ENCODE measurements at regions not wholly inside any gene's neighbourhood (a gene's known extent, or its start where the extent isn't known, plus 50 kb on each side); places are given as distances from the start of the nearest gene placed in this dataset.
"Not testable (repeated sequence)": the region's sequence is repeated elsewhere in the genome, so short reads cannot be mapped to it uniquely, and the experiment has no call there.

DNA sequence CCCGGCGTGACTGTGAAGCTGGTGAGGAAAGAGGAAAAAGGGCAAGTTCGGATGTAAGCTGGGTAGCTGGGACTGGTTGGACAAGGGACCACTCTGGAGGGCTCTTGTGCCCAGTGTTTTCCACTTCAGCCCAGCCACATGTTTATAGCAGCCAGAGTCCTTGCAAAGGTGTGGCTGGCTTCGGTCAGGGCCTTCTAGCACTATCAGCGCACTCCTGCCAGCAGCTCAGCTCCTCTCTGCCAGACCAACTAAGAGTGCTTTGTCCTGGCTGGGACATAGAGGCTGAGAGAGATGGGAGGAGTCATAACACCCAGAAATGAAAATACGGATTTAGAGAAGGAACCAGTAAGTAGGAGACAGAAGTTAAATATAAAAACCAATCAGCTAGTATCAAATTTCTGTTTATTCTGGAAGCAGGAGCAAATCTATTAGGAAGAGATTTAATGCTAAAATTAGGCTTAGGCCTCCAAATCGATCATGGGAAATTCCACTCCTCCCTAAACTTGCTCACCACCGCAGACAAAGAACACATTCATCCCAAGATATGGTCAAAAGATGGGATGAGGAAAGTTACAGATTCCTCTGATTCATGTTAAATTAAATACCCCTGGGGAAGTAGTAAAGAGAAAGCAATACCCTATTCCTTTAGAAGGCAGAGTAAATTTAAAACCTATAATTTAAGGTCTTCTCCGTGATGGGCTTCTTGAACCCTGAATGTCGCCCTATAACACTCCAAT, 135.0 kb downstream of the RALA start:
- DNase-seq: no peak

DNA sequence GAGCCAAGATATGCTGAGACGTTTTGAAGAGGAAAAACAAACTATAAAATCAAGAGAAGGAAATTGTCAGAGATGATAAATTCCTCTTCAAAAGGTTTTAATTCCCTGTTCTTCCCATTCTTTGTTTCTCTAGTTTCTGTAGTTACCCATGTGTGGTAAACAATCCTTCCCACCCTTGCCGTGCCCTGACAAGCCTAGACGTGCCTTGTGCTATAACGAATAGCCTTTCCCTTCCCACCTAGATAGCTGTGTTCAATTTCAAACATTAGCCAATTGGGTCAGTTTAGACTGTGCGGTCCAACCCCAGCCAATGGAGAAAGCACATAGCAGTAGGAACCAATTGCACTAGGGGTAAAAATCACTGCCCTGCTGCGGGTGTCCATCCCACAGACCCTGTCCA, 138.1 kb downstream of the RALA start:
- DNase-seq: peak; percentile 78

DNA sequence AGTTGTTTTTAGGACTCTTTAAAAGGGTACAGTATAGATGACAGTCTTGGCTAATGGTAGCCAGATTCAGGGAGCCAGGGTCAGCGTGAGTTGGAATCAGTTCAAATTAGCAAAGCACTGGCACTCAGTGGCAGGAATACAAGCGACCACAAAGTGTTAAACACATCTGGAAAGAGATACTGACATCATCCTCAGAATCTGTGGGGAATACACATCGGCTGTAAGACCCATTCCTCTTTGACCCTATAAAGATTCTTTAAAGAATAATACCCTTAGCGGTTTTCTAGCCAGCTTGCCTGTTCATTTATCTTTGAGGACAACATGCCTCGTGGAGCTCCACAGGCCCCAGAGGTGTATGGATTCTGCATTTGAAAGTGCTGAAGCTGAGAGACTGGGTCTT, 139.1 kb downstream of the RALA start:
- not testable (repeated sequence) for DNase-seq

DNA sequence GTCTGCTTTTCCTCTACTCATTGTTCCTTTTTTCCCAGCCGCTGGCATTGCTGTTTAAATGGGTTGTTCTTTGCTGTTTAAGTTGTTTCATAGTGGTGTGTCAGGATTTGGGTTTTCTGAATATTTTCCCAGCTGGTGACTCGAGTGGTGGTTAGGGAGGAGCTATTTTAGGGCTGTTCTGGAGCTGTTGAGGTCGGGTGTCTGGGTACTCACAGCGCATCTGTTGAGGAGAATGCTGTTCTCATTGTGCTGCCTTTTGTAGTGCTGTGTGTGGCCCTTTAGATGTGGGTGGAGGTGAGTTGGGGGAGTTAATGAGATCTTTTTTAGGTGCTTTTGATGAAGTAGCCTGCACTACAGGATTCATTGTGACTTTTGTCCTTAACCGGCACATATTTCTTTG, 139.5 kb downstream of the RALA start:
- peak; percentile 12 for DNase-seq

DNA sequence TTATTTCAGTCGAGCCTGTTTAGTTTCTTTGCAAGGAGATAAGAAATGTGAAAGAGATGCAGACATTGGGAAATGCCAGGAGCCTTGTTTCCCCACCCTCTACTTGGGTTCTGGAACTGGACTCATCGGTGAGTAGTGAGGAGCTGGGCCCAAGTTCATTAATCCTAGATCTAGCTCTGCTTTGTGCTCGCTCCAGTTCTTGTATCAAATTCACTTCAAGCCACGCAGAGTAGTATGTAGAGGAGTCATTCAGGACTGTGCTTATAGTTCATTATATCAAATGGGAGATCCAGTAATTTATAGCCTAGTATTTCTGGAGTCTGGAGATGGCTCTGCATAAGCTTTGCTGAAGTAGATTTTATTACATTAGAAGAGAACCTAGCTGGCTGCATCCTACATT, 142.5 kb downstream of the RALA start:
- not testable (repeated sequence) for DNase-seq

DNA sequence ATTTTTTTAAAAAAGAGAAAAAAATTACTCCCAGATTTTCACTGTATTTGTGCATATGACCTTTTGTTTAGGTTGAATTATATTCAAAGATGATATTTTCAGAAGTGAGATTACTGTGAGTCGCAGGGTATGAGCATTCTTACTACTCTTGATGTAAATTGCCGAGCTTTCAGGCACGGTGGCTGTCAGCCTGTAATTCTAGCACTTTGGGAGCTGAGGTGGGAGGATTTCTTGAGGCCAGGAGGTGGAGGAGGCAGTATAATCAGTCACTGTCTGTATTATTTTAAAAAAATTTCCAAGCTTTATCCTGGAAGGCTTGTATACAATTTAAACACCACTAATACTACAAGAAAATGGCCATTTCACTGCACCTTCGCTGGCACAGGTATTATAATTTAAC, 145.1 kb downstream of the RALA start:
- DNase-seq: not testable (repeated sequence)

DNA sequence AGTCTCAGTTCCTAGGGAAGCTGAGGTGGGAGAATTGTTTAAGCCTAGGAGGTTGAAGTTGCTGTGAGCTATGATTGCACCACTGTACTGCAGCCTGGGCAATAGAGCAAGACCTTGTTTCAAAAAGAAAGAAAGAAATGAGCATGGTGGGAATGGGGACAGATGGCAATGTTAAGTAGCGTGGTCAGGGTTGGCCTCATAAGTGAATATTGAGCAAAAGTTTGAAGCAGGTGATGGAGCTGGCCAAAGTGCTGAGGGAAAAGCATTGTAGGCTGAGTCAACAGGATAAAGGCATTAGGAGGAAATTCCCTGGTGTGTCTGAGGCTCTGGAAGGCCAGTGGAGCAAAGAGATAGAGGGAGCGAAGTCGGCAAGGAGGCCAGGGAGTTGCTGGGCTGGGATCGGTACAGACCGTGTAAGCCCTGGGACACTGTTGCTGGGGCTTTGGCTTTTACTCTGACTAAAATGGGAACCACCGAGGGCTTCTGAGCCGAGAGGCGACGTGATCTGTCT, 151.0 kb downstream of the RALA start:
- DNase-seq: not testable (repeated sequence)

DNA sequence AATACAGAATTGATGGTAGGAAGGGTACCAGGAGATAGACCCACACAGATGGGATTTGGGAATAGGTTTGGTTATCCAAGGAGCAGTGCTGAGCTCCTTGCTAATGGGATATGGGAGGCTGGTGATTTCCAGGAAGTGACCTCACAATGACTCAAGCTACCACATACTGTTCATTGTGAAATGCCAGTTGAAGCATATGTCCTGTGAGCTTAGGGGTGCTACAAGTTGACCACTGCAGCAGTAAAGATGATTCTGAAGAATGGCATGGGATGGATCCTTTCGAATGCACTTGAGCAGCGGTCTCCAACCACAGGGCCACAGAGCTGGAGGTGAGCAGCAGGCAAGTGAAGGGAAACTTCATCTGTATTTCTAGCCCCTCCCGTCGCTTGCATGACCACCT, 158.2 kb downstream of the RALA start:
- DNase-seq: not testable (repeated sequence)

DNA sequence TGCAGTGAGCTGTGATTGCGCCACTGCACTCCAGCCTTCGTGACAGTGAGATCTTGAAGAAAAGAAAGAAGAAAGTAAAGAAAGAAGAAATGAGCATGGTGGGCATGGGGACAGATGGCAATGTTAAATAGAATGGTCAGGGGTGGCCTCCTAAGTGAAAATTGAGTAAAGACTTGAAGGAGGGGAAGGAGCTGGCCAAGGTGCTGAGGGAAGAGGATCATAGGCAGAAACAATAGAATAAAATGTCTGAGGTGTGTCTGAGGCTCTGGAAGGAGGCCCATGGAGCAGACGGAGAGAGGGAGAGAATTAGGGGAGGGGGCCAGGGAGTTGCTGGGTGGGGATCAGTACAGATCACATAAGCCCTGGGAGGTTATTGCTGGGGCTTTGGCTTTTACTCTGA, 163.1 kb downstream of the RALA start:
- DNase-seq: not testable (repeated sequence)

DNA sequence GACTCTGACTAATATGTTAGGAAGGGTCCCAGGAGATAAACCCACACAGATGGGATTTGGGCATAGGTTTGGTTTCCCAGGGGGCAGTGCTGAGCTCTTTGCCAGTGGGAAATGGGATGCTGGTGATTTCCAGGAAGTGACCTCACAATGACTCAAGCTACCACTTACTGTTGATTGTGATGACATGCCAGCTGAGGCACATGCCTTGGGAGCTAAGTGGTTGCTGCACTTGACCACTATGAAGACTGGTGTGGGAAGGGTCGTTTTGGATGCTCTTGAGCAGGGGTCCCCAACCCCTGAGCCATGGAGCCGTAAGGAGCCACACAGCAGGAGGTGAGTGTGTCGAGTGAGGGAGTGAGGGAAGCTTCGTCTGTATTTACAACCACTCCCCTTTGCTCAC, 159.0 kb upstream of the CDK13 start:
- not testable (repeated sequence) for DNase-seq

DNA sequence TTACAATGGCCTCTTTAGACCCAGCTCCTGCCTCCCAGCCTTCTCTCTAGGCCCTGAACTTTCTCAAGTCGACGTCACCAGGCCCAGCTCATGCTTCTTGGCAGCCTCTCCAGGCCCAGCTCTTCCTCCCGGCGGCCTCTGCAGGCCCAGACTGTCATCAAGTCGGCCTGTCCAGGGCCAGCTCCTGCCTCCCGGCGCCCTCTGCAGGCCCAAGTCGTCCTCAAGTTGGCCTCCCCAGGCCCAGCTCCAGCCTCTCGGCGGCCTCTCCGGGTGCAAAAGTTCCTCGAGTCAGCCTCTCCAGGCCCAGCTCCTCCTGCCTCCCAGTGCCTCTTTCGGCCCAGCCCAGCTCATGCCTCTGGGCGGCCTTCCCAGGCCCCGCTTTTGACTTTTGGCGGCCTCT, 158.1 kb upstream of the CDK13 start:
- DNase-seq: peak; percentile 6

DNA sequence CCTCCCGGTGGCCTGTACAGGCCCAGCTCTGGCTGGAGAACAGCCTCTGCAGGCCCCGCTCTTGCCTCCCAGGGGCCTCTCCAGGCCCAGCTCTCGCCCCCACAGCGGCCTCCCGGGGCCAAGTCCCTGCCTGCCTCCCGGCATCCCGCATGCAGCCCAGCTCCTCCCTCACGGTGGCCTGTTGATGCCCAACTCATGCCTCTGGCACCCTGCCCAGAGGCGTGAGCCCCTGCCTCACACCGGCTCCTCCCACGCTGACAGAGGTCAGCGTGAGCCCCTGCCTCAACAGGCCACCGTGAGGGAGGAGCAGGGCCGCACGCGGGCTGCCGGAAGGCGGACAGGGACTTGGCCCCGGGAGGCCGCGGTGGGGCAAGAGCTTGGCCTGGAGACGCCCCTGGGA, 157.0 kb upstream of the CDK13 start:
- not testable (repeated sequence) for DNase-seq

DNA sequence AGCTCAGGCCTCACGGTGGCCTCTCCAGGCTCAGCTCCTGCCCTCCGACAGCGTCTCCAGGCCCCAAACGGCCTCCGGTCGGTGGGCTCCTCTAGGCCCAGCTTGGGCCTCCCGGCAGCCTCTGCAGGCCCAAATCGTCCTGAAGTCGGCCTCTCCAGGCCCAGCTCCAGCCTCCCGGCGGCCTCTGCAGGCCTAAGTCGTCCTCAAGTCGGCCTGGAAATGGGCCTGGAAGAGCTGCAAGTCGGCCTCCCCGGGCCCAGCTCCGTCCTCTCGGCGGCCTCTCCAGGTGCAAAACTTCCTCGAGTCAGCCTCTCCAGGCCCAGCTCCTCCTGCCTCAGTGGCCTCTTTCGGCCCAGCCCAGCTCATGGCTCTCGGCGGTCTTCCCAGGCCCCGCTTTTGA, 156.2 kb upstream of the CDK13 start:
- DNase-seq: not testable (repeated sequence)

DNA sequence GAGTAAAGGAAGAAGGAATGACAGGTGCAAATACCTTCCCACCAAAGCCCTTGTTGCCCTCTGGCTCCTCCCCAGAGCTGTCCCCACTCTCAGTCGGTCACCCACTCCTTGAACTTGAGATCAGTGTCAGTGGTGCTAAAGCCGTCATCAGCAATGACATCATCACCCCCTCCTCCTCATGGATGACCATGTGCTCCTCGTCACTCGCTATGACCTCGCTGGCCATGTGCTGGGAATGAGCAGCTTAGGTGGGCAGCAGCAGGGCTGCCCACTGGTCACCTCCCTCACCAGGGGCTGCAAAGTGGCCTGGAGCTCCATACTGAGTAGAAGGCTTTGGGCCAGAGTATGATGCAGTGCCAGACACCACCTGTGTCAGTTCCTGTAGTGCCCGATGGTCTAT, 153.1 kb upstream of the CDK13 start:
- not testable (repeated sequence) for DNase-seq

DNA sequence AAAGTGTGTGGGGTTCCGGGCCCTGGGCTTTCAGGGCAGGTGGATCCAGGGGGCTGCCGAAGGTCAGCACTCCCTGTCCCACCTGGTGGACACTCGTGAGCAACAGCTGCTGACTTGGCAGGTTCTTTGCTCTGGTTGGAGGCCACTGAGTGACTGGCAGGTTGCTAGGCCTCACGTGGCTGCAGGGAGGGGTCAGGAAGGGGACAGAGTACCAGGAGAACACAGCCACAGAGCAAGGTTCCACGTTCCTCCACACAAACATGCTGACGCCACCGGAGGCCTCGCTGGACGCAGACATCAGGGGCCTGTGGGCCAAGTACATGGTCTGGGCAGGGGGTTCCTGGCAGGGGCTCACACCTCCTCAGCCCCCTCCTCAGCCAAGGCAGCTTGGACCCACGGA, 152.0 kb upstream of the CDK13 start:
- not testable (repeated sequence) for DNase-seq

DNA sequence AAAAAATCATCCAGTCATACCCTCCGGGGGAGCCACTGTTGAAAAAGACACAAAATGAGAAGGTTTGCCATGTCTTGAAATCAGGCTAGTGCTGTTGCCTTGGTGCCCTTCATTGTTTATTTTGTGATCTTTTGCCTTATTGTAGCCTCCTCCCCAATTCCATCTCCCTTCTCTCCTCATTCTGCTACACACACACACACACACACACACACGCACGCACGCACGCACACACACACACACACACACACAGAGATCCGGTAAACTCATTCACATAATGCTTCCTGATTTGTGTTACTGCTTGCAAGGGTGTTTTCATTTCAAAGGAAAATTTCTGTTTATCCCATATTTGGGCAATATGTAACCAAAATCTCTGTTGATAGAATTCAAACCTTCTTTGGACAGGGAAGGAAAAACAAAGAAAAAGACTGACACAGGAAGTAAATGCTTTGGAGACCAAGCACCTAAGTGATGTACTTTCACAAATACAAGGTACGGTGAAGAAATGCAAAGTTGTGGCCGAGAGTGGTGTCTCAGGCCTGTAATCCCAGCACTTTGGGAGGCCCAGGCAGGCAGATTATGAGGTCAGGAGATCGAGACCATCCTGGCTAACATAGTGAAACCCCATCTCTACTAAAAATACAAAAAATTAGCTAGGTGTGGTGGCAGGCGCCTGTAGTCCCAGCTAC, 141.1 kb upstream of the CDK13 start:
- no peak for DNase-seq

DNA sequence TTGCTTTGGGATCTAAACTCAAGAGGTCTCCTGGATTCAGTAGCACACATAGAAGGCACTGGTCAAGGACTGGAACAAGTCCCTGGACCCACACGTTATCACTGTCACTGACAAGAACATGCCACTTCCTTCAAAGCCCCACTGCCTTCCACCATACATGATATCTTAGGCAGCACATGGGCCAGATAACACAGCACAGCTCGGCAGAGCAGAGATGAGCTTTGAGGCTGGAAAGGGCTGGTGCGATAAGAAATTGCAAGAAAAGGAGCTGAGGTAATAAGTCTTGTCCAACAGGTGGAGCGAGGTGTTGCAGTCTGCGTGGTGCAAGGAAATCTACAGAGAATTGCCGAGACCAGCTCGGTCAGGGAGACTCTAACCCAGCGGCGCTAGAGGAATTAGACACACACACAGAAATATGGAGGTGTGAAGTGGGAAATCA, 139.8 kb upstream of the CDK13 start:
- peak; percentile 9 for DNase-seq

DNA sequence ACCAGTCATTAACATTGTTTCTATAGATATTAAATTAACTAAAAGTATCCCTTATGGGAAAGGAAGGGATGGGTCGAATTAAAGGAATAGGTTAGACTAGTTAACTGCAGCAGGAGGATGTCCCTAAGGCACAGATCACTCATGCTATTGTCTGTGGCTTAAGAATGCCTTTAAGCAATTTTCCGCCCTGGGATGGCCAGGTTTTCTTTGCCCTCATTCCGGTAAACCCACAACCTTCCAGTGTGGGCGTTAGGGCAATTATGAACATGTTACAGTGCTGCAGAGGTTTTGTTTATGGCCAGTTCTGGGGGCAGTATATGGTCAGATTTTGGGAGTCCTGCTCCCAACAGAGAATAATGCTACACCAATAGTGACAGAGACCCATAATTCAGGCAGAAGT, 139.3 kb upstream of the CDK13 start:
- peak; percentile 35 for DNase-seq

DNA sequence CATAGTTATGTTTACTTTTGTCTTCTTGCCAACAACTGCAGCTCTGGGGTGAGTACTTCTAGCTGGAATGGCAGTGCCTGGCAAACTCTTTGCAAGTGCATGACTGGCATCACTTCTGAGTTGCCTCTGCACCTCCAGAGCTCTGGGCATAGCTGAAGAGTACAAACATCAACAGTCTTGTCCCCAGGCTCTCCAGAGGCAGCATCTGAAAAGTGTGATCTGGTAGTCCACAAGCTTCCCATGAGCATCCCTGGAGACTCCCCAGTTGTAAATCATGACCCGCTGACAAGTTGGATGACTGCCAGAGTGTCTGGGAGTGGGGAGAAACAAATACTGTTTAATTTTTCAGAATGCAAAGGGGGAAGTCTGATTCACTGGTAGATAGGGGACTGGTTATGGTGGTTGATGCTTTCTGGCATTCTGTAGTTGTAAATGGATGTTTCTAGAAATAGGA, 138.9 kb upstream of the CDK13 start:
- peak; percentile 79 for DNase-seq

DNA sequence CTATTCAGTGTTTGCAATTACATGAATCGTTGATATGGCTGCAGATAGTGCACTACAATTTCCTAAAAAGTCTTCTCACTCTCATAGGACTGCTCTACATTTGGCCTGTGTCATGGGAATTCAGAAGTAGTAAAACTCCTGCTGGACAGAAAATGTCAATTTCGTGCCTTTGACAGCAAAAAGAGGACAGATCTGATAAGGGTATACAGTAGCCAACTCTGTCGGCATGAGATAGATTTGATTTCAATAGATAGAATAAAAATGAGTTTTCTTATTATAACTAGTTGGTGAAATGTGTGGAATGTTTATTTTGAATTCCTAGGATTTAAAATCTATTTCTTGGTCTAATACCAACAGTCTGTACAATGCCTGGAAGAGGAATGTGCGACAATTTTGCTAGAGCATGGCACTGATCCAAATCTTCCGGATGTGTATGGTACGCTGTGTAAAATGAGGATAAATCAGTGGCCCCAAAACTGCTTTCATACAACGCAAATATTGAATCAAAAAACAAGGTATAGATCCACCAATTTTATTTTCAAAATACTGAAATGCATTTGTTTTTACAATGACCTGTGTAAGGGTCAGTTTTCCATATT, 133.5 kb upstream of the CDK13 start:
- DNase-seq: peak; percentile 41

DNA sequence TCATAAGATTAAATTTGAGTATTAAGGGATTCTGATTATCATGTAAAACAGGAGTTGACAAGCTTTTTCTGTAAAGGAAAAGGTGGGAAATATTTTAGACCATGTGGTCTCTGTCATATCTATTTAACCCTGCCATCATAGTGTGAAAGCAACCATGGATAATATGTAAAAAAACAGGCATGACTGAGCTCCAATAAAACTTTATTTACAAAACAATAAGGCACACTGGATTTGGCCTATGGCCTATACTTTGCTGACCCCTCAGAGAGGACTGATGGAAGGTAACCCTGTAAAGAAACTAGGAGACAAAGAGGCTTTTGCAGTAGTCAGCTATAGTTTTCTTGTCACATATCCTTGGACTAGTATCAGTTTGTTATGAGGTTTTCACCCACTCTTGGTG, 130.5 kb upstream of the CDK13 start:
- DNase-seq: no peak

DNA sequence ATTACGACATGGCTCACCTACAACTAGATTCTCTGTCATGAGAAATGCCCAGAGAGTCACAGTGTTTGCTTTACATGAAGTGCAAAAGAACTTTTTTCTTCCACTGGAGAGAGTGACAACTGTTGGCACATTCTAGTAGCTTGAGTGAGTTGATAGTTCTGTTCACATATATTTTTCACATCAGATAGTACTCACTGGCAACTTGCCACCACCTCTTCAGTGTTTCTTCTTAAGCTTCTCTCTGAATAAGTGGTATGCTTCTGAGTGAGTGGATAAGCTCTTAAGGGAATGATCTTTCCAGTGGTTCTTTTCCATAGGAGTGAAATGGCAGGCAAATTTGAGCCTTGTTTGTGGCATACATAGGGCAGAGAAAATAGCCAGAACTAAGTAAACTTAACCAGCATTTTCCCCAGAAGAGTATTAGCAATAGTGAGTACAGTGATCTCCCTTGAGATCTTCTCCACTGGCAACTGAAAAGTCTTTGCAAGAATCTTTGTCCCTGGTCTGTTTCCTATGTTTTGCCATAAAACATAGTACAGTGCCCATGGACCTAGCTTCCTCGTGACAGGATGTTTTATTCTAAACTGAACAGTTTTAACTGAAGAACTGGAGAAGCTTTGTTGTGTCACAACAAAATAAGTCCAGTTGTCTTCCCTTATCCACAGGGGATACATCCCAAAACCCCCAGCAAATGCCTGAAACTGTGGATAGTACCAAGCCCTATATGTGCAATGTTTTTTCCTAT, 125.4 kb upstream of the CDK13 start:
- DNase-seq: no peak

DNA sequence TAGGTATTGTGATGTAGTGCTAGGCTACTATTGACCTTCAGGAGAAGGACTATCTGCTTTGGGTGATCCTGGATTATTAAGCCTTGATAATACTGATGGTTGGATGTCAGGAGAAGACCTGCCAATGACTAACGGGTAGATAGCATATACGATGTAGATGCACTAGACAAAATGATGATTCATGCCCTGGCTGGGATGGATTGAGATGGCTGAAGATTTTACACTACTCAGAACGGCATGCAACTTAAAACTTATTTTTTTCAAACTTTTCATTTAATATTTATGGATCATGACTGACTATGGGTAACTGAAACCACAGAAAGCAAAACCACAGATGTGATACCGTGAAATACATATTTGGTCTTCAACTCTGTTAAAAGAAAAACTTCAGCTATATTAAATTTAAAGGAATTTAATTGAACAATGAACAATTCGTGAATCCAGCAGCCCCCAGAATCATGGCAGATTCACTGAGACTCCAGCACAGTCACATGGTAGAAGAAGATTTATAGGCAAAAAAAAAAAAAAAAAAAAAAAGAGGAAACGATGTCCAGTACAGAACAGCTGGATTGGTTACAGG, 124.6 kb upstream of the CDK13 start:
- no peak for DNase-seq

Measured in NCI-H69 (cell line).